H4 (cell line): ENCODE measurements at regions not wholly inside any gene's neighbourhood (a gene's known extent, or its start where the extent isn't known, plus 50 kb on each side); places are given as distances from the start of the nearest gene placed in this dataset.
"Not testable (repeated sequence)": the region's sequence is repeated elsewhere in the genome, so short reads cannot be mapped to it uniquely, and the experiment has no call there.

Source experiments
- DNase-seq: peaks from one replicate; pipeline ENCODE4 v3.0.0-alpha.2; 2015; ENCODE audit warnings: low spot score

- peak; percentile 2 for DNase-seq
Observed at GRCh38 chr13:74575729-74576125, 441.5 kb upstream of the KLF12 start.

- no peak for DNase-seq
Observed at GRCh38 chr13:74574964-74575728, 440.9 kb upstream of the KLF12 start.

- DNase-seq = no peak
Observed at GRCh38 chr13:74573654-74574053, 439.4 kb upstream of the KLF12 start.

- no peak for DNase-seq
Observed at GRCh38 chr13:74571811-74572210, 437.6 kb upstream of the KLF12 start.

- DNase-seq = no peak
Observed at GRCh38 chr13:74570834-74571233, 436.6 kb upstream of the KLF12 start.

GRCh38 chr13:74570046-74570445, 435.8 kb upstream of the KLF12 start:
- DNase-seq = no peak

- no peak for DNase-seq
Observed at GRCh38 chr13:74569251-74569650, 435.0 kb upstream of the KLF12 start.

- no peak for DNase-seq
Observed at GRCh38 chr13:74567485-74567884, 433.3 kb upstream of the KLF12 start.

- DNase-seq = no peak
Observed at GRCh38 chr13:74562381-74562780, 428.2 kb upstream of the KLF12 start.

- no peak for DNase-seq
Observed at GRCh38 chr13:74561155-74561554, 427.0 kb upstream of the KLF12 start.

- DNase-seq = no peak
Observed at GRCh38 chr13:74560325-74560724, 426.1 kb upstream of the KLF12 start.

- DNase-seq = no peak
Observed at GRCh38 chr13:74557870-74558269, 423.7 kb upstream of the KLF12 start.

- no peak for DNase-seq
Observed at GRCh38 chr13:74555651-74556420, 421.6 kb upstream of the KLF12 start.

- DNase-seq = no peak
Observed at GRCh38 chr13:74555276-74555625, 421.0 kb upstream of the KLF12 start.

- DNase-seq = no peak
Observed at GRCh38 chr13:74554569-74555275, 420.5 kb upstream of the KLF12 start.

GRCh38 chr13:74550039-74550438, 415.8 kb upstream of the KLF12 start:
- peak; percentile 2 for DNase-seq

GRCh38 chr13:74536649-74537048, 402.4 kb upstream of the KLF12 start:
- not testable (repeated sequence) for DNase-seq

GRCh38 chr13:74533226-74533625, 399.0 kb upstream of the KLF12 start:
- DNase-seq = no peak

GRCh38 chr13:74530011-74530410, 395.8 kb upstream of the KLF12 start:
- no peak for DNase-seq

- DNase-seq = no peak
Observed at GRCh38 chr13:74528734-74529513, 394.7 kb upstream of the KLF12 start.

GRCh38 chr13:74523057-74523456, 388.9 kb upstream of the KLF12 start:
- DNase-seq = no peak

- no peak for DNase-seq
Observed at GRCh38 chr13:74511523-74511922, 377.3 kb upstream of the KLF12 start.
